Neural cell (in vitro differentiated cells): ENCODE measurements at regions not wholly inside any gene's neighbourhood (a gene's known extent, or its start where the extent isn't known, plus 50 kb on each side); places are given as distances from the start of the nearest gene placed in this dataset.

Experiments
- H2AFZ ChIP-seq: fragments of 200-600, 300-800 bp; sonication (generic), shearing (Covaris generic); 2 replicates; pipeline ENCODE4 v1.6.0; 2014; ENCODE audit warnings: low read depth, mild to moderate bottlenecking, antibody characterized with exemption, low read length, moderate library complexity
- H3F3A ChIP-seq: fragments of 200-600 bp; shearing (Covaris generic); 2 replicates; pipeline ENCODE4 v1.6.1; 2016; ENCODE audit warnings: mild to moderate bottlenecking, moderate library complexity, mixed read lengths, antibody characterized with exemption, low read length; ENCODE audit not compliant: insufficient read depth, poor library complexity, severe bottlenecking
- H3K27ac ChIP-seq: fragments of 200-600, 300-800 bp; sonication (generic), shearing (Covaris generic); 2 replicates; pipeline ENCODE4 v1.5.1; 2014; ENCODE audit warnings: mild to moderate bottlenecking, low read length, moderate library complexity
- H3K27me3 ChIP-seq: fragments of 300-800, 200-600 bp; sonication (generic), shearing (Covaris generic); 2 replicates; pipeline ENCODE4 v1.6.0; 2014; ENCODE audit warnings: mild to moderate bottlenecking, low read depth, low read length, moderate library complexity; ENCODE audit not compliant: insufficient read depth
- H3K36me3 ChIP-seq: fragments of 300-800, 200-600 bp; sonication (generic), shearing (Covaris generic); 2 replicates; pipeline ENCODE4 v1.5.1; 2014; ENCODE audit warnings: mild to moderate bottlenecking, antibody characterized with exemption, low read length, moderate library complexity; ENCODE audit not compliant: insufficient read depth
- H3K4me2 ChIP-seq: fragments of 300-800, 200-600 bp; sonication (generic), shearing (Covaris generic); 2 replicates; pipeline ENCODE4 v1.6.0; 2014; ENCODE audit warnings: mild to moderate bottlenecking, low read length
- H3K4me3 ChIP-seq: fragments of 300-800, 200-600 bp; sonication (generic), shearing (Covaris generic); 2 replicates; pipeline ENCODE4 v1.5.1; 2014; ENCODE audit warnings: mild to moderate bottlenecking, low read length, moderate library complexity
- H3K79me2 ChIP-seq: fragments of 200-600 bp; shearing (Covaris generic); replicated peaks from 2 replicates; pipeline ENCODE4 v1.6.0; 2014; ENCODE audit warnings: mild to moderate bottlenecking, low read length, moderate library complexity; ENCODE audit not compliant: insufficient read depth
- H3K9ac ChIP-seq: fragments of 300-800, 200-600 bp; sonication (generic), shearing (Covaris generic); 2 replicates; pipeline ENCODE4 v1.6.1; 2016; ENCODE audit warnings: mild to moderate bottlenecking, low read length, mixed read lengths
- H3K9me2 ChIP-seq: fragments of 200-600 bp; shearing (Covaris generic); 2 replicates; pipeline ENCODE4 v1.6.1; 2016; ENCODE audit warnings: mild to moderate bottlenecking, low read length, mixed read lengths; ENCODE audit not compliant: insufficient read depth
- H3K9me3 ChIP-seq: fragments of 200-600, 300-800 bp; sonication (generic), shearing (Covaris generic); 2 replicates; pipeline ENCODE4 v1.6.1; 2016; ENCODE audit warnings: mild to moderate bottlenecking, mixed run types, low read length, moderate library complexity, mixed read lengths
- H4K20me1 ChIP-seq: fragments of 200-600 bp; shearing (Covaris generic); 2 replicates; pipeline ENCODE4 v1.6.1; 2016; ENCODE audit warnings: mild to moderate bottlenecking, mixed run types; ENCODE audit not compliant: insufficient read depth
- CTCF ChIP-seq: fragments of 450-650 bp; IDR thresholded peaks from 2 replicates; pipeline ENCODE4 v1.5.1; 2014; ENCODE audit warnings: antibody characterized with exemption, mild to moderate bottlenecking, moderate library complexity; ENCODE audit not compliant: poor library complexity, severe bottlenecking
- EP300 ChIP-seq: fragments of 450-650 bp; conservative IDR thresholded peaks from 2 replicates; pipeline ENCODE4 v1.6.1; 2014; ENCODE audit warnings: antibody characterized with exemption, mild to moderate bottlenecking, moderate library complexity; ENCODE audit not compliant: poor library complexity, severe bottlenecking
- EZH2 ChIP-seq: fragments of 200-600, 300-800 bp; shearing (Covaris generic), sonication (generic); IDR thresholded peaks from 2 replicates; pipeline ENCODE4 v1.6.1; 2014; ENCODE audit warnings: antibody characterized with exemption, low read length, borderline replicate concordance, mild to moderate bottlenecking; ENCODE audit not compliant: insufficient read depth, poor library complexity, severe bottlenecking
- MXI1 ChIP-seq: fragments of 450-650 bp; conservative IDR thresholded peaks from 2 replicates; pipeline ENCODE4 v1.6.1; 2014; ENCODE audit warnings: antibody characterized with exemption, mild to moderate bottlenecking; ENCODE audit not compliant: poor library complexity, severe bottlenecking
- POLR2AphosphoS5 ChIP-seq: IDR thresholded peaks from 2 replicates; pipeline ENCODE4 v1.6.1; 2012
- RAD21 ChIP-seq: fragments of 450-650 bp; conservative IDR thresholded peaks from 2 replicates; pipeline ENCODE4 v1.6.1; 2014; ENCODE audit warnings: antibody characterized with exemption, mild to moderate bottlenecking, moderate library complexity
- REST ChIP-seq: IDR thresholded peaks from 2 replicates; pipeline ENCODE4 v1.6.1; 2012; ENCODE audit warnings: borderline replicate concordance
- SMC3 ChIP-seq: fragments of 450-650 bp; conservative IDR thresholded peaks from 2 replicates; pipeline ENCODE4 v1.6.1; 2014; ENCODE audit warnings: antibody characterized with exemption, mild to moderate bottlenecking, moderate library complexity; ENCODE audit not compliant: poor library complexity
- TAF1 ChIP-seq: IDR thresholded peaks from 2 replicates; pipeline ENCODE4 v1.6.1; 2012; ENCODE audit warnings: low read depth

GRCh38 chr15:29410338-29410737 is 140.7 kb upstream of the NSMCE3 start:
- Histone ChIP-seq H3K9me3 (no peaks in the 10 kb centered on the region), H3K9me2 (no peaks in the 10 kb centered on the region), H3K9ac (no peak overlapping the region), H3K4me3 (no peak overlapping the region), H3K36me3 (no peaks in the 10 kb centered on the region), H3K4me2 (no peak overlapping the region), H3K27me3 (no peaks in the 10 kb centered on the region), H3F3A (no peaks in the 10 kb centered on the region), H3K79me2 (no peaks in the 10 kb centered on the region), H2AFZ (no peak overlapping the region), H4K20me1 (no peaks in the 10 kb centered on the region), H3K27ac (no peak overlapping the region)
- TF ChIP-seq CTCF = no peak
- no peak for TF ChIP-seq REST
- TF ChIP-seq MXI1 = no peak
- TF ChIP-seq TAF1 = no peak
- TF ChIP-seq EZH2 = no peak
- no peak for TF ChIP-seq EP300
- no peak for TF ChIP-seq SMC3
- TF ChIP-seq POLR2AphosphoS5 = no peak
- TF ChIP-seq RAD21 = no peak

- H3K4me2 ChIP-seq = no peak overlapping the region
These were observed 140.3 kb upstream of the NSMCE3 start for GRCh38 chr15:29409890-29410289.

More at GRCh38 chr15:29409890-29410289, 140.3 kb upstream of the NSMCE3 start:
- H3K9me3 ChIP-seq = no peaks in the 10 kb centered on the region
- H3F3A ChIP-seq = no peaks in the 10 kb centered on the region
- TF ChIP-seq EP300 = no peak
- no peak for TF ChIP-seq RAD21
- TF ChIP-seq CTCF = no peak
- no peak for TF ChIP-seq TAF1
- TF ChIP-seq SMC3 = no peak
- TF ChIP-seq REST = no peak
- H3K9ac ChIP-seq = no peak overlapping the region
- no peak overlapping the region for H3K4me3 ChIP-seq
- H3K27ac ChIP-seq = no peak overlapping the region
- H3K9me2 ChIP-seq = no peaks in the 10 kb centered on the region
- H3K36me3 ChIP-seq = no peaks in the 10 kb centered on the region
- H3K27me3 ChIP-seq = no peaks in the 10 kb centered on the region
- H3K79me2 ChIP-seq = no peaks in the 10 kb centered on the region
- H2AFZ ChIP-seq = no peak overlapping the region
- H4K20me1 ChIP-seq = no peaks in the 10 kb centered on the region
